ENCODE measurements at regions not wholly inside any gene's neighbourhood (a gene's known extent, or its start where the extent isn't known, plus 50 kb on each side); places are given as distances from the start of the nearest gene placed in this dataset.
A peak's percentile ranks its signal among the peaks of the same experiment; 100 is the strongest.

DNA sequence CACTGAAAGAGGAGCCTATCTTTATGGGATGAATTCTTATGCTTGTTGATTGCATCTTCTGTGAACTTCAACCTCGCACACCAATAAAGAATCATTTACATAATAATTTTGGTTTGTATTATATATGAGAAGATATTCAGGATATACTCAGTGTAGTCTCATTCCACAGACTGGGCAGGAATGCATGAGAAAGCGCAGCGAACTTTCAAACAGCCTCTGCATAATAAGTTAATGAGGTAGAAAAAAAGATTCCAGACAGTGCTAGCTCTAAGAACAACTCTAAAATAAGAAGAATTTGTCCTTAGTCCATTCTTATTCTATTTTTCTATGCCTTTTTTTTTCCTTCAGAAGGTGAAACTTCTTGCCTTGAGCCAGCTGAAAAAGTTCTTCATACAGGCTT lies 224.3 kb upstream of the CTSO start (continued):
- TF ChIP-seq ZNF462 (CRISPR knock-in tag; IDR thresholded peaks at IDR 0.05) (no peak), NANOG (IDR thresholded peaks at IDR 0.05; ENCODE audit: borderline replicate concordance) (no peak), CREB1 (CRISPR knock-in tag; IDR thresholded peaks at IDR 0.05; ENCODE audit: low read depth) (no peak), JUNB (IDR thresholded peaks at IDR 0.05; ENCODE audit: unreplicated experiment) (no peak), STAT1 (IDR thresholded peaks at IDR 0.05; ENCODE audit: unreplicated experiment) (no peak), EZH2phosphoT487 (IDR thresholded peaks at IDR 0.05; ENCODE audit: unreplicated experiment) (no peak), ZNF114 (CRISPR knock-in tag; IDR thresholded peaks at IDR 0.05) (no peak), ZNF331 (CRISPR knock-in tag; IDR thresholded peaks at IDR 0.05; ENCODE audit: low read depth) (no peak)
- TF ChIP-seq, protein P1, sequence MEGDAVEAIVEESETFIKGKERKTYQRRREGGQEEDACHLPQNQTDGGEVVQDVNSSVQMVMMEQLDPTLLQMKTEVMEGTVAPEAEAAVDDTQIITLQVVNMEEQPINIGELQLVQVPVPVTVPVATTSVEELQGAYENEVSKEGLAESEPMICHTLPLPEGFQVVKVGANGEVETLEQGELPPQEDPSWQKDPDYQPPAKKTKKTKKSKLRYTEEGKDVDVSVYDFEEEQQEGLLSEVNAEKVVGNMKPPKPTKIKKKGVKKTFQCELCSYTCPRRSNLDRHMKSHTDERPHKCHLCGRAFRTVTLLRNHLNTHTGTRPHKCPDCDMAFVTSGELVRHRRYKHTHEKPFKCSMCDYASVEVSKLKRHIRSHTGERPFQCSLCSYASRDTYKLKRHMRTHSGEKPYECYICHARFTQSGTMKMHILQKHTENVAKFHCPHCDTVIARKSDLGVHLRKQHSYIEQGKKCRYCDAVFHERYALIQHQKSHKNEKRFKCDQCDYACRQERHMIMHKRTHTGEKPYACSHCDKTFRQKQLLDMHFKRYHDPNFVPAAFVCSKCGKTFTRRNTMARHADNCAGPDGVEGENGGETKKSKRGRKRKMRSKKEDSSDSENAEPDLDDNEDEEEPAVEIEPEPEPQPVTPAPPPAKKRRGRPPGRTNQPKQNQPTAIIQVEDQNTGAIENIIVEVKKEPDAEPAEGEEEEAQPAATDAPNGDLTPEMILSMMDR (conservative IDR thresholded peaks at IDR 0.05; ENCODE audit: low read depth in 2 of 2): no peak

DNA sequence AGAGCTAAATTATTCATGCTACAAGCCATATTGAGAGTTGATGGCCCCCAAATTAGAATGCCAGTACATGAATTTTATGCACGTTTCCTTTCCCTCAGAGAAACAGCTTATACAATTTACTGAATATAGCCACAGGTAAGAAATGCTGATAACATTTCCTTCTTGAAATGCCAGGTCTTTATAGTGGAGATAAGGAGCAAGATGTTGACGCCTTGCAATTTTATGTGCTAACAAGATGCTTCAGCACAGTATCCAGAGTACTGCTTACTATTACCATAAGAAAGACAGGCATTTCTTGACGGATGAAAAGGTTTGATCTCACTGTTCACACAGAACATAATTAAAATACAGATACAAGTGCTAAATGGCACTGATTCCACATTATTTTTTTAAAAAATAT lies 223.2 kb upstream of the CTSO start:
- Mint-ChIP-seq H3K36me3 (ENCODE audit: low read depth) (no peaks in the 10 kb centered on the region), H3K4me3 (no peak overlapping the region), H3K27me3 (ENCODE audit: insufficient read depth, low read depth, poor library complexity) (no peaks in the 10 kb centered on the region), H3K4me1 (peaks cover 8% of the 10 kb centered on the region; the same call in 2 of the 3 replicates), H3K9me3 (no peaks in the 10 kb centered on the region), H3K27ac (no peak overlapping the region)
- Histone ChIP-seq H3K4me1 (ENCODE audit: insufficient read depth) (peaks cover 17% of the 10 kb centered on the region), H3K27ac (ENCODE audit: low read depth) (no peak overlapping the region), H3K4me2 (no peak overlapping the region), H3K79me2 (replicated peaks; ENCODE audit: insufficient read depth) (no peaks in the 10 kb centered on the region), H4K20me1 (replicated peaks; ENCODE audit: insufficient read depth) (no peaks in the 10 kb centered on the region), H3F3A (replicated peaks; ENCODE audit: low read depth) (no peaks in the 10 kb centered on the region), H3K4me3 (no peak overlapping the region), H3K9me2 (ENCODE audit: insufficient read depth) (no peaks in the 10 kb centered on the region), H3K36me3 (ENCODE audit: insufficient read depth) (no peaks in the 10 kb centered on the region), H2AFZ (no peak overlapping the region), H3K27me3 (ENCODE audit: insufficient read depth) (no peaks in the 10 kb centered on the region)
- ATAC-seq: no peak
- peak; percentile 22 for DNase-seq (ENCODE audit: low spot score)
- no peak for TF ChIP-seq JUNB (IDR thresholded peaks at IDR 0.05; ENCODE audit: unreplicated experiment)
- TF ChIP-seq ZNF462 (CRISPR knock-in tag; IDR thresholded peaks at IDR 0.05): no peak
- TF ChIP-seq NANOG (IDR thresholded peaks at IDR 0.05; ENCODE audit: borderline replicate concordance): 0 out of 2 replicates have a peak, but pooled peaks have one; percentile 11

Data from GM23338 (cell line).